ENCODE measurements at regions not wholly inside any gene's neighbourhood (a gene's known extent, or its start where the extent isn't known, plus 50 kb on each side); places are given as distances from the start of the nearest gene placed in this dataset.

GRCh38 chr2:129490641-129491040 is 488.8 kb upstream of the RAB6C start:
- Histone ChIP-seq H3K36me3 (no peaks in the 10 kb centered on the region), H3K9me3 (no peaks in the 10 kb centered on the region), H3K4me3 (no peak overlapping the region), H3K27me3 (no peaks in the 10 kb centered on the region), H3K27ac (no peak overlapping the region), H3K4me1 (no peaks in the 10 kb centered on the region)
- WGBS, 2 donors: 70 to 75% methylated on average over 7 of the region's 7 CpGs
- DNase-seq (ENCODE audit: low spot score in 2 of 2): no peak
- TF ChIP-seq EP300 (IDR thresholded peaks at IDR 0.05) (no peak), POLR2A (IDR thresholded peaks at IDR 0.05) (no peak)
- TF ChIP-seq, protein P1, sequence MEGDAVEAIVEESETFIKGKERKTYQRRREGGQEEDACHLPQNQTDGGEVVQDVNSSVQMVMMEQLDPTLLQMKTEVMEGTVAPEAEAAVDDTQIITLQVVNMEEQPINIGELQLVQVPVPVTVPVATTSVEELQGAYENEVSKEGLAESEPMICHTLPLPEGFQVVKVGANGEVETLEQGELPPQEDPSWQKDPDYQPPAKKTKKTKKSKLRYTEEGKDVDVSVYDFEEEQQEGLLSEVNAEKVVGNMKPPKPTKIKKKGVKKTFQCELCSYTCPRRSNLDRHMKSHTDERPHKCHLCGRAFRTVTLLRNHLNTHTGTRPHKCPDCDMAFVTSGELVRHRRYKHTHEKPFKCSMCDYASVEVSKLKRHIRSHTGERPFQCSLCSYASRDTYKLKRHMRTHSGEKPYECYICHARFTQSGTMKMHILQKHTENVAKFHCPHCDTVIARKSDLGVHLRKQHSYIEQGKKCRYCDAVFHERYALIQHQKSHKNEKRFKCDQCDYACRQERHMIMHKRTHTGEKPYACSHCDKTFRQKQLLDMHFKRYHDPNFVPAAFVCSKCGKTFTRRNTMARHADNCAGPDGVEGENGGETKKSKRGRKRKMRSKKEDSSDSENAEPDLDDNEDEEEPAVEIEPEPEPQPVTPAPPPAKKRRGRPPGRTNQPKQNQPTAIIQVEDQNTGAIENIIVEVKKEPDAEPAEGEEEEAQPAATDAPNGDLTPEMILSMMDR (IDR thresholded peaks at IDR 0.05): no peak

GRCh38 chr2:129491308-129491707 is 488.2 kb upstream of the RAB6C start:
- Histone ChIP-seq H3K27ac (no peak overlapping the region), H3K4me1 (no peaks in the 10 kb centered on the region), H3K36me3 (no peaks in the 10 kb centered on the region), H3K9me3 (no peaks in the 10 kb centered on the region), H3K27me3 (no peaks in the 10 kb centered on the region), H3K4me3 (no peak overlapping the region)
- WGBS, 2 donors: 25 to 51% methylated on average over 2 of the region's 2 CpGs
- TF ChIP-seq POLR2A (IDR thresholded peaks at IDR 0.05) (no peak), EP300 (IDR thresholded peaks at IDR 0.05) (no peak)
- TF ChIP-seq, protein P1 (IDR thresholded peaks at IDR 0.05): no peak
- no peak for DNase-seq (ENCODE audit: low spot score in 2 of 2)

GRCh38 chr2:129492548-129492947 is 486.9 kb upstream of the RAB6C start:
- 80 to 90% methylated on average over 4 of the region's 4 CpGs for WGBS, 2 donors
- no peak for DNase-seq (ENCODE audit: low spot score in 2 of 2)
- no peak for TF ChIP-seq POLR2A (IDR thresholded peaks at IDR 0.05)
- no peak for TF ChIP-seq EP300 (IDR thresholded peaks at IDR 0.05)
- TF ChIP-seq, protein P1 (IDR thresholded peaks at IDR 0.05): no peak
- no peak overlapping the region for H3K4me3 ChIP-seq
- no peaks in the 10 kb centered on the region for H3K27me3 ChIP-seq
- H3K9me3 ChIP-seq: no peaks in the 10 kb centered on the region
- H3K4me1 ChIP-seq: no peaks in the 10 kb centered on the region
- no peak overlapping the region for H3K27ac ChIP-seq
- no peaks in the 10 kb centered on the region for H3K36me3 ChIP-seq

DNA sequence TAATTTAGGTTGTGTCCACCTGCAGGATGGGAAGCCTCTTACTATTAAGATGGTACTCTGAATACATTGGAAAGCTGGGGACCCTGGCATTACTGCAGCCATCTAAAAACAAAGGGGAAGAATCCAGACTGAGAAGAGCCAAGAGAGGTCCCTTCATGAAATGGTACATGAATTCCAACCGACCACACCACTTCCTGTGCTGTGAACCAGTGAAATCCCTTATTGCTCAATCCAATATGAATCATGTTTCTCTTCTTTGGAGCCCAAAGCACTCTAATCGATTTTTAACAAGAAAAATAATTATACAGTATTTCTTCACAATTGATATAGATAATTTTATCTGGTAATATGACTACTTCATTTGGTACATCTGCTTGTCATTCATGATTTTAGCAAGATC is 479.7 kb upstream of the RAB6C start:
- DNase-seq (ENCODE audit: low spot score in 2 of 2): no peak
- WGBS, 2 donors: 54 to 56% methylated on average over 2 of the region's 2 CpGs
- Histone ChIP-seq H3K27ac (no peak overlapping the region), H3K36me3 (no peaks in the 10 kb centered on the region), H3K4me1 (no peaks in the 10 kb centered on the region), H3K27me3 (no peaks in the 10 kb centered on the region), H3K9me3 (no peaks in the 10 kb centered on the region), H3K4me3 (no peak overlapping the region)
- TF ChIP-seq POLR2A (IDR thresholded peaks at IDR 0.05): no peak
- TF ChIP-seq, protein P1 (IDR thresholded peaks at IDR 0.05): no peak
- TF ChIP-seq EP300 (IDR thresholded peaks at IDR 0.05): no peak

GRCh38 chr2:129502781-129503180 is 476.7 kb upstream of the RAB6C start:
- Histone ChIP-seq H3K9me3 (peaks cover 0 to 5% (median 0%) of the 10 kb centered on the region in 4 donors), H3K4me3 (no peak overlapping the region), H3K4me1 (no peaks in the 10 kb centered on the region), H3K27ac (no peak overlapping the region), H3K27me3 (no peaks in the 10 kb centered on the region), H3K36me3 (no peaks in the 10 kb centered on the region)
- TF ChIP-seq, protein P1 (IDR thresholded peaks at IDR 0.05): no peak
- TF ChIP-seq POLR2A (IDR thresholded peaks at IDR 0.05) (no peak), EP300 (IDR thresholded peaks at IDR 0.05) (no peak)
- DNase-seq (ENCODE audit: low spot score in 2 of 2): no peak
- 32 to 33% methylated on average over 4 of the region's 4 CpGs for WGBS, 2 donors
